Brain microvascular endothelial cell (primary cell): ENCODE measurements at regions not wholly inside any gene's neighbourhood (a gene's known extent, or its start where the extent isn't known, plus 50 kb on each side); places are given as distances from the start of the nearest gene placed in this dataset.

ENCODE experiments used
- DNase-seq: peaks from one replicate; pipeline ENCODE4 v3.0.0-alpha.2; 2020
- H3K27ac ChIP-seq: fragments of 250-450 bp; sonication (Bioruptor Pico); 2 replicates; pipeline ENCODE4 v1.5.1; 2020; ENCODE audit warnings: mild to moderate bottlenecking, moderate library complexity
- H3K27me3 ChIP-seq: fragments of 250-450 bp; sonication (Bioruptor Pico); replicated peaks from 2 replicates; pipeline ENCODE4 v1.5.1; 2020; ENCODE audit warnings: mild to moderate bottlenecking
- H3K36me3 ChIP-seq: fragments of 250-450 bp; sonication (Bioruptor Pico); replicated peaks from 2 replicates; pipeline ENCODE4 v1.5.1; 2020; ENCODE audit warnings: mild to moderate bottlenecking
- H3K4me3 ChIP-seq: 2 replicates; pipeline ENCODE4 v1.5.1; 2011; ENCODE audit warnings: low read depth, mild to moderate bottlenecking, control low read depth, low read length, moderate library complexity
- in situ Hi-C: cut with HindIII; loops from 2 replicates; pipeline ENCODE4 v1.10.0; 2017; ENCODE audit warnings: low sequenced_read_pairs, low pct_ligation_motif_present
- TF ChIP-seq, protein P1 (sequence below): IDR thresholded peaks from 2 replicates; pipeline ENCODE4 v1.5.1; 2011; ENCODE audit warnings: low read depth, mild to moderate bottlenecking, moderate library complexity, low read length, control low read depth, inconsistent platforms; ENCODE audit errors: missing control alignments

DNA sequence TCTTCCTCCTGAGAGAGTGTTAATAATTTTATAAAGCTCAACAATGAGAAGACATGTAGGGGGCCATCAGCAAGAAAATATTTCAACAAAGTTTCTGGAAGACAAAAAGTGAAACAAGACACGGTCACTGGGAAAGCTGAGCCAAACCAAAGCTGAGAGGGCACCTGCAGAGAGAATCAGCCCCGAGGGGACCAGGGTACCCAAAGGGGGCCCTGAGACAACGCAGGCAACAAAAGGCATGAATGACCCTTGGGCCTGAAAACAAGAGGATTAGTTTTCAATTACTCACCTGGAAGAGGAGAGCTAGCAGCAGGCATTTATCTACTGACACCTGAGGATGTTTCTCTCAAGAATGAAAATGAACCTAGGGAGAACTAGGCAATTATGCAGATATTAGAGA lies 461.2 kb upstream of the MGMT start:
- TF ChIP-seq, protein P1, sequence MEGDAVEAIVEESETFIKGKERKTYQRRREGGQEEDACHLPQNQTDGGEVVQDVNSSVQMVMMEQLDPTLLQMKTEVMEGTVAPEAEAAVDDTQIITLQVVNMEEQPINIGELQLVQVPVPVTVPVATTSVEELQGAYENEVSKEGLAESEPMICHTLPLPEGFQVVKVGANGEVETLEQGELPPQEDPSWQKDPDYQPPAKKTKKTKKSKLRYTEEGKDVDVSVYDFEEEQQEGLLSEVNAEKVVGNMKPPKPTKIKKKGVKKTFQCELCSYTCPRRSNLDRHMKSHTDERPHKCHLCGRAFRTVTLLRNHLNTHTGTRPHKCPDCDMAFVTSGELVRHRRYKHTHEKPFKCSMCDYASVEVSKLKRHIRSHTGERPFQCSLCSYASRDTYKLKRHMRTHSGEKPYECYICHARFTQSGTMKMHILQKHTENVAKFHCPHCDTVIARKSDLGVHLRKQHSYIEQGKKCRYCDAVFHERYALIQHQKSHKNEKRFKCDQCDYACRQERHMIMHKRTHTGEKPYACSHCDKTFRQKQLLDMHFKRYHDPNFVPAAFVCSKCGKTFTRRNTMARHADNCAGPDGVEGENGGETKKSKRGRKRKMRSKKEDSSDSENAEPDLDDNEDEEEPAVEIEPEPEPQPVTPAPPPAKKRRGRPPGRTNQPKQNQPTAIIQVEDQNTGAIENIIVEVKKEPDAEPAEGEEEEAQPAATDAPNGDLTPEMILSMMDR, result no peak
- in situ Hi-C loops, result no loop called here
- Histone ChIP-seq H3K27me3 (no peaks in the 10 kb centered on the region), H3K4me3 (no peak overlapping the region), H3K36me3 (no peaks in the 10 kb centered on the region), H3K27ac (no peak overlapping the region)
- no peak for DNase-seq

DNA sequence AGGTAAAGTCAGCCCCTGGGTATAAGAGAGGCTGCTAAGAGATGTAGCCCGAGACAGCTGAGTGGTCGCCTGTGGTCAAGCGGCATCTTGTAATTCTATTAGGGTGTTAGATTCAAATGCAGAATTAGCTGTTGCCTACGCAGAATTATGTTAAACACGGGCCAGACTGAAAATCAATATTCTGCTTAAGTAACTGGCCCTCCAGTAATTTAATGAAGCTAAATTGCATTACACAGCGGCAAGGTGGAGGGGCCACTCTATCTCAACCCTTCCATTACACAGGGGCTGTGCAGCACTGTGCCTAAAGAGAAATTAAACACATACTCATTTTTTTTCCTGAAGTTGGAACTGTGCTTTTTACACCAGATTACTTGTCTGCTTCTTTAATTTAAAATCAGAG lies 448.5 kb upstream of the MGMT start:
- Histone ChIP-seq H3K27me3 (no peaks in the 10 kb centered on the region), H3K27ac (no peak overlapping the region), H3K36me3 (no peaks in the 10 kb centered on the region), H3K4me3 (no peak overlapping the region)
- DNase-seq, result no peak
- in situ Hi-C loops, result no loop called here
- TF ChIP-seq, protein P1, result no peak

DNA sequence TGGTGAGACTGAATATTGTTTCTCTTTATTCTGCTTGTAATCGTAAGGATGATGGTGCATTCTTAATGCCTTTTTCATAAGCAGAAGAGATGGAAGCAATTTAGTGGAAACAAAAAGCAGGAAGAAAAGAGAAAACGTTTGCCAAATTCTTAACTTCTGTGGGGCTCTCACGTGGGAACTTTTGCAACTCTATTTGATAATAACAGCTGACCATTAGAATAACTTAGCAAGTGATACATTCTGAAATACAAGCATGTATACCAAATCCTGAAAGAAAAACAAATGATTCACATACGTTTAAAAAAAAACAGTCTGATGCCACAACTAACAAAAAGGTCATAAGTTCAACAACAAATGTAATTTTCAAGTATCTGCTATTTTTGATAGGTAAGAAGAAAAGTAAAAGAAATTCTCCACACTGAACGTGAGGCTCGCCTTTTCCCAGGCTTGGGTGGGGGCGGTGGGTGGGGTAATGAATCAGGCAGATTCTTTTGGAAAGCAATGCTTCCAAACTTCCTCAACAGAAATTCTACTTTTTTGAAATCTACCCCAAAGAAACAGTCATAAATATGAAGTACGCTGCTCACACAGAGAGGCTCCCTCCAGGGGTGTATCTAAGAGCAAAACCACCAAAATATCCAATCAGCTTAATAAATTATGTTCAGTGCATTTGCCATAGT lies 446.2 kb upstream of the MGMT start:
- no peaks in the 10 kb centered on the region for H3K36me3 ChIP-seq
- DNase-seq, result no peak
- H3K27me3 ChIP-seq, result no peaks in the 10 kb centered on the region
- no peak overlapping the region for H3K27ac ChIP-seq
- TF ChIP-seq, protein P1, result no peak
- in situ Hi-C loops, result no loop called here
- H3K4me3 ChIP-seq, result no peak overlapping the region

DNA sequence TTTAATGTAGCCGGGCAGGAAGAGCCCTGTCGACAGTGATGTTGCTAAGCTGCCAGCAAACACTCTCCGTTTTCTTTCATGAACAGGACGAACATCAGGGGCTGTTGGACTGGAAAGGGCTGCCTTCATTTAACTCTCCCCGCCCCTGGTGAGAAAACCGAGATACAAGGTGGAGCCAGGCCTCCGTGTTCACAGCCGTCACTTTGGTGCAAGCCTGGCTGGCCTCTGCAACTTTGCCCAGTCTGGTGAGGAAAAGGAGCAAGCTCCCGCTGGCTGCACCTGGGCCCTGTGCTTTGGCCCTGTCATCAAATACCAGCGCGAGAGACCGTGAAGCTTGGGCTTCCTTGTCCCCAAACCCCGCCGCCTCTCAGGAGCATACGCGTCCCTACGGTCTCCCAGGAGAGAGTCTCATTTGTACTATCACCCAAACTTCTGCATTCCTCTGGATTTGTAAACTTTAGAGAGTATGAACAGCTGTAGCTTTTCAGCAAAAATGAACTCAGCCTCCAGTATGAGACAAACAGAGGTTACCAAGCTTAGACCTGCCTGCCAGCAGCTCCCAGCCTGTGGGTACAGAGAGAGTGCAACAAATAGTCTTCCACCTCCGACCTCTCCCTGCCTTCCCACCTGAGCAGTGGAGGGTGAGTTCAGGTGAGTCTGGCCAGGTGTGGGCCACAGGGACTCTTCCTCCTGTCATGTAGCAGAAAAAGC lies 445.3 kb upstream of the MGMT start:
- Histone ChIP-seq H3K27ac (no peak overlapping the region), H3K27me3 (no peaks in the 10 kb centered on the region), H3K36me3 (no peaks in the 10 kb centered on the region), H3K4me3 (no peak overlapping the region)
- in situ Hi-C loops, result no loop called here
- TF ChIP-seq, protein P1, result no peak
- DNase-seq, result no peak

DNA sequence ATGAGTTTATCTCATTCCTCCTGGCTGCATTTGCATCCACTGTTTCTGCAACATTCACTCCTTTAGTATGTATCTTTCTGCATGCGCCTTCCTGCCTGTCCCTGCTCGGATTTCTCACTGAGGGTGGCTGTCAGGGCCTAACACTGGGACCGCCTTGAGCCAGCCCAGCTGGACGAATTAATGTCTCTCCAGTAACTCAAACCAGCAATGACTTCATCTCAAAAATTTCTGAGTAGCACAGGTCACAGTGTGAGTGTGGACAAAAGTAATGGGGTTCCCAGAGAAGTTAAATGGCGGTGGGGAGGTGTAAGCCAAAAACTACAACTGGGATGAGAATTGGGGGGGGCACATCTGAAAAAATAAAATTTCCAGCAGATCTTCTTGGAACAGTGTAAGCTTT lies 444.0 kb upstream of the MGMT start:
- no peak overlapping the region for H3K4me3 ChIP-seq
- no peaks in the 10 kb centered on the region for H3K36me3 ChIP-seq
- DNase-seq, result no peak
- in situ Hi-C loops, result no loop called here
- TF ChIP-seq, protein P1, result no peak
- H3K27ac ChIP-seq, result no peak overlapping the region
- H3K27me3 ChIP-seq, result no peaks in the 10 kb centered on the region
